ENCODE measurements at regions not wholly inside any gene's neighbourhood (a gene's known extent, or its start where the extent isn't known, plus 50 kb on each side); places are given as distances from the start of the nearest gene placed in this dataset.

GRCh38 chr10:7108141-7108540 lies 302.7 kb downstream of the SFMBT2 start:
- ChIA-PET POLR2A (no interaction called here), CTCF (interaction anchor here (1.3 kb wide), 1 partner anchor 13 kb away, joined by 4 read pairs; no protein-coding TSS in a partner anchor)
- TF ChIP-seq ZNF792 (tag by site-specific recombination; IDR thresholded peaks at IDR 0.05) (no peak), ZBTB48 (tag by site-specific recombination; IDR thresholded peaks at IDR 0.05) (no peak), ZNF169 (tag by site-specific recombination; IDR thresholded peaks at IDR 0.05) (no peak), ZNF639 (tag by site-specific recombination; IDR thresholded peaks at IDR 0.05) (no peak), ZNF704 (tag by site-specific recombination; IDR thresholded peaks at IDR 0.05) (no peak)
- Histone ChIP-seq H3K4me3 (ENCODE audit: low read depth, low read length) (no peak overlapping the region), H3K4me1 (ENCODE audit: control insufficient read depth, insufficient read depth, low read length) (no peaks in the 10 kb centered on the region), H3K9me3 (ENCODE audit: control insufficient read depth, insufficient read depth, low read depth, low read length) (no peaks in the 10 kb centered on the region), H3K27ac (ENCODE audit: extremely low read depth, low read depth, low read length) (no peak overlapping the region), H3K36me3 (ENCODE audit: control insufficient read depth in 2 of 2, insufficient read depth in 1 of 2, low read length in 2 of 2) (no peaks in the 10 kb centered on the region)

GRCh38 chr10:7107285-7107684 lies 303.5 kb downstream of the SFMBT2 start:
- Histone ChIP-seq H3K27ac (ENCODE audit: extremely low read depth, low read depth, low read length) (no peak overlapping the region), H3K4me3 (ENCODE audit: low read depth, low read length) (no peak overlapping the region), H3K4me1 (ENCODE audit: control insufficient read depth, insufficient read depth, low read length) (no peaks in the 10 kb centered on the region), H3K36me3 (ENCODE audit: control insufficient read depth in 2 of 2, insufficient read depth in 1 of 2, low read length in 2 of 2) (no peaks in the 10 kb centered on the region), H3K9me3 (ENCODE audit: control insufficient read depth, insufficient read depth, low read depth, low read length) (no peaks in the 10 kb centered on the region)
- ChIA-PET CTCF (interaction anchor here (1.3 kb wide), 1 partner anchor 14 kb away, joined by 4 read pairs; no protein-coding TSS in a partner anchor), POLR2A (interaction anchor here (0.5 kb wide), 1 partner anchor 303 kb away, joined by 4 read pairs; the partner anchor contains the start of gene SFMBT2)
- TF ChIP-seq ZNF302 (tag by site-specific recombination; IDR thresholded peaks at IDR 0.05; ENCODE audit: low read depth) (no peak), ZNF791 (tag by site-specific recombination; IDR thresholded peaks at IDR 0.05) (no peak), YY1 (tag by site-specific recombination; IDR thresholded peaks at IDR 0.05) (no peak), ZSCAN23 (tag by site-specific recombination; IDR thresholded peaks at IDR 0.05) (no peak), ZNF398 (tag by site-specific recombination; IDR thresholded peaks at IDR 0.05) (no peak), PRDM2 (tag by site-specific recombination; IDR thresholded peaks at IDR 0.05; ENCODE audit: borderline replicate concordance) (no peak), ZNF449 (tag by site-specific recombination; IDR thresholded peaks at IDR 0.05) (no peak), FEZF1 (tag by site-specific recombination; IDR thresholded peaks at IDR 0.05) (no peak), ZNF560 (tag by site-specific recombination; IDR thresholded peaks at IDR 0.05; ENCODE audit: borderline replicate concordance) (no peak), ZNF37A (tag by site-specific recombination; IDR thresholded peaks at IDR 0.05) (no peak), ZFP69B (tag by site-specific recombination; IDR thresholded peaks at IDR 0.05) (no peak), KLF10 (tag by site-specific recombination; IDR thresholded peaks at IDR 0.05) (no peak), ZNF211 (tag by site-specific recombination; IDR thresholded peaks at IDR 0.05; ENCODE audit: low read depth) (no peak), KLF17 (tag by site-specific recombination; IDR thresholded peaks at IDR 0.05) (no peak), ZNF169 (tag by site-specific recombination; IDR thresholded peaks at IDR 0.05) (no peak), ZNF146 (tag by site-specific recombination; IDR thresholded peaks at IDR 0.05) (no peak), ZNF670 (tag by site-specific recombination; IDR thresholded peaks at IDR 0.05; ENCODE audit: low read depth) (no peak), ZNF266 (tag by site-specific recombination; IDR thresholded peaks at IDR 0.05; ENCODE audit: low read depth) (no peak), GLI4 (tag by site-specific recombination; IDR thresholded peaks at IDR 0.05) (no peak)

Data from HEK293 (cell line).